ENCODE measurements at regions not wholly inside any gene's neighbourhood (a gene's known extent, or its start where the extent isn't known, plus 50 kb on each side); places are given as distances from the start of the nearest gene placed in this dataset.

DNA sequence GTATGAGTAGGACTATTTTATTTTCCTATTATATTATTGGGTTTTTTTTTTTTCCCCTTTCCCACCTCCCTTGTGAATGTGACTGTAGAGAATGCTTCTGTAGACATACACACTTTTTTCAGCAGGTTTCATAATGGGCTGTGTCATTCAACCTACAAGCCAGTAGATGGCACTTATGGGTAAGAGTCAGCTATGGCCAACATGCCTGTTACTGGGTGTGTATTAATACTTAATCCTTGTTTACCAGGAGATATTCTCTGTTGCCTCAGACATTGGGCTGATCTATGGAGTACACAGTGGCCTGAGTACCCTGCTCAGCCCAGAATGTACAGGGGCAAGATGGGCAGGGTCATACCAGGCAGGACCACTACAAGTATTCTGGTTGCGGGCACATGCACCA, 382.5 kb downstream of the EPHA7 start:
- TF ChIP-seq EZH2 (IDR thresholded peaks at IDR 0.05; ENCODE audit: low read depth) = no peak
- TF ChIP-seq, protein P1, sequence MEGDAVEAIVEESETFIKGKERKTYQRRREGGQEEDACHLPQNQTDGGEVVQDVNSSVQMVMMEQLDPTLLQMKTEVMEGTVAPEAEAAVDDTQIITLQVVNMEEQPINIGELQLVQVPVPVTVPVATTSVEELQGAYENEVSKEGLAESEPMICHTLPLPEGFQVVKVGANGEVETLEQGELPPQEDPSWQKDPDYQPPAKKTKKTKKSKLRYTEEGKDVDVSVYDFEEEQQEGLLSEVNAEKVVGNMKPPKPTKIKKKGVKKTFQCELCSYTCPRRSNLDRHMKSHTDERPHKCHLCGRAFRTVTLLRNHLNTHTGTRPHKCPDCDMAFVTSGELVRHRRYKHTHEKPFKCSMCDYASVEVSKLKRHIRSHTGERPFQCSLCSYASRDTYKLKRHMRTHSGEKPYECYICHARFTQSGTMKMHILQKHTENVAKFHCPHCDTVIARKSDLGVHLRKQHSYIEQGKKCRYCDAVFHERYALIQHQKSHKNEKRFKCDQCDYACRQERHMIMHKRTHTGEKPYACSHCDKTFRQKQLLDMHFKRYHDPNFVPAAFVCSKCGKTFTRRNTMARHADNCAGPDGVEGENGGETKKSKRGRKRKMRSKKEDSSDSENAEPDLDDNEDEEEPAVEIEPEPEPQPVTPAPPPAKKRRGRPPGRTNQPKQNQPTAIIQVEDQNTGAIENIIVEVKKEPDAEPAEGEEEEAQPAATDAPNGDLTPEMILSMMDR (conservative IDR thresholded peaks at IDR 0.05) = peak; percentile 34; the same call in 1 of the 2 replicates
